Lower lobe of right lung (tissue), 2 donors: ENCODE measurements at regions not wholly inside any gene's neighbourhood (a gene's known extent, or its start where the extent isn't known, plus 50 kb on each side); places are given as distances from the start of the nearest gene placed in this dataset.
"Not testable (repeated sequence)": the region's sequence is repeated elsewhere in the genome, so short reads cannot be mapped to it uniquely, and the experiment has no call there.

Experiments
- ATAC-seq, 2 donors: fragments of 200-7000 bp; cut with Tn5 transposase; one replicate each; pipeline ENCODE4 v1.9.1; 2020 to 2022; ENCODE audit warnings: mild to moderate bottlenecking in 2 of 2, moderate library complexity in 2 of 2
- DNase-seq: peaks from one replicate; pipeline ENCODE4 v3.0.0-alpha.2; 2020
- H3K27ac ChIP-seq: fragments of 200-600 bp; one replicate; pipeline ENCODE4 v1.8.0; 2022
- H3K27me3 ChIP-seq: fragments of 200-600 bp; one replicate; pipeline ENCODE4 v1.8.0; 2022; ENCODE audit warnings: low read depth
- H3K36me3 ChIP-seq: fragments of 200-600 bp; one replicate; pipeline ENCODE4 v1.8.0; 2022; ENCODE audit warnings: mild to moderate bottlenecking
- H3K4me1 ChIP-seq: fragments of 200-600 bp; one replicate; pipeline ENCODE4 v1.8.0; 2022
- H3K4me3 ChIP-seq: fragments of 200-600 bp; one replicate; pipeline ENCODE4 v1.8.0; 2022; ENCODE audit warnings: mild to moderate bottlenecking
- H3K9me3 ChIP-seq: fragments of 200-600 bp; one replicate; pipeline ENCODE4 v1.8.0; 2022
- CTCF ChIP-seq: fragments of 200-600 bp; IDR thresholded peaks from one replicate; pipeline ENCODE4 v1.8.0; 2022; ENCODE audit warnings: antibody characterized with exemption, mild to moderate bottlenecking
- intact Hi-C: fragments of 100-400 bp; cut with DNase I; formaldehyde crosslinking; loops from one replicate; pipeline ENCODE4 v1.11.0; 2022
- donor health status: DM: no; HTN: yes; CAD: no; lungs with severe emphysema.

DNA sequence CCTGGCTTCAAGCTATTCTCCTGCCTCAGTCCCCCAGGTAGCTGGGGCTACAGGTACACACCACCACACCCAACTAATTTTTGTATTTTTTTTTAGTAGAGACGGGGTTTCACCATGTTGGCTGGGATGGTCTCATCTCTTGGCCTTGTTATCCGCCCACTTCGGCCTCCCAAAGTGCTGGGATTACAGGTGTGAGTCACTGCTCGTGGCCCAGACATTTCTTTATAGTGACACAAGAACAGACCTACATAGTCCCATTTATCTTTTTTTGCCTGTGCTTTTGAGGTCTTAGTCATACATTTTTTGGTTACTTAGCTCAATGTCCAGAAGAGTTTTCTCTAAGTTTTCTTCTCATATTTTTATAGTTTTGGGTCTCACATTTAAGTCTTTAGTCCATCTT, 247.4 kb downstream of the SYT10 start:
- H3K36me3 ChIP-seq = no peaks in the 10 kb centered on the region
- DNase-seq = no peak
- H3K27me3 ChIP-seq = no peaks in the 10 kb centered on the region
- H3K9me3 ChIP-seq = no peaks in the 10 kb centered on the region
- ATAC-seq = no peak
- H3K4me3 ChIP-seq = no peak overlapping the region
- no peaks in the 10 kb centered on the region for H3K4me1 ChIP-seq
- no peak overlapping the region for H3K27ac ChIP-seq
- no peak for TF ChIP-seq CTCF
- intact Hi-C loops = no loop called here

DNA sequence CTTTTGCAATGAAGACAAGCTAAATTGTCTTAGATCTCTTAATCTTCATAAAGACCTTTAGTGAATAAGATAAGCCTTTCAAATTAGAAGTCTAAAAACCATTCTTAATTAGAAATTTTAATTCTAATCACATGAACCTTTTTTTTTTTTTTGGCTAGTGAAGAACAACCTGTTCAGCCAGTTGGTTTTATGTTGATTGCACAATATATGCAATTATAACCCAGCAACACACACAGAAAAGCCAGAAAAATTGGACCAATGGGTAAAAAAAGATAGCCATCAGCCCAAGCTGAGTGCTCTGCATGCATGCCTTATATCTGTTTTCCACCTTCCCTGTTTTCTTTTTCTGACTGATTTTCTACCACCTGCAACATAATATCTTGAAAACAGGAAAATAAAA, 252.2 kb downstream of the SYT10 start:
- H3K4me1 ChIP-seq = no peaks in the 10 kb centered on the region
- no peaks in the 10 kb centered on the region for H3K9me3 ChIP-seq
- DNase-seq (no peak), ATAC-seq (no peak)
- intact Hi-C loops = no loop called here
- no peaks in the 10 kb centered on the region for H3K27me3 ChIP-seq
- no peaks in the 10 kb centered on the region for H3K36me3 ChIP-seq
- no peak overlapping the region for H3K4me3 ChIP-seq
- TF ChIP-seq CTCF = no peak
- no peak overlapping the region for H3K27ac ChIP-seq

- TF ChIP-seq CTCF = no peak
- H3K4me3 ChIP-seq = no peak overlapping the region
- no peaks in the 10 kb centered on the region for H3K27me3 ChIP-seq
- intact Hi-C loops = no loop called here
- no peaks in the 10 kb centered on the region for H3K36me3 ChIP-seq
- H3K4me1 ChIP-seq = no peaks in the 10 kb centered on the region
- no peaks in the 10 kb centered on the region for H3K9me3 ChIP-seq
- ATAC-seq (no peak), DNase-seq (no peak)
- H3K27ac ChIP-seq = no peak overlapping the region
Observed at GRCh38 chr12:33184161-33184560, 255.5 kb downstream of the SYT10 start.

- ATAC-seq (no peak), DNase-seq (no peak)
- Histone ChIP-seq H3K27me3 (no peaks in the 10 kb centered on the region), H3K27ac (no peak overlapping the region), H3K36me3 (no peaks in the 10 kb centered on the region), H3K4me3 (no peak overlapping the region), H3K4me1 (no peaks in the 10 kb centered on the region), H3K9me3 (no peaks in the 10 kb centered on the region)
- intact Hi-C loops = no loop called here
- no peak for TF ChIP-seq CTCF
Observed at GRCh38 chr12:33182485-33182884, 257.1 kb downstream of the SYT10 start.

GRCh38 chr12:33180918-33181317, 258.7 kb downstream of the SYT10 start:
- ATAC-seq (no peak), DNase-seq (no peak)
- Histone ChIP-seq H3K4me3 (no peak overlapping the region), H3K4me1 (no peaks in the 10 kb centered on the region), H3K27me3 (no peaks in the 10 kb centered on the region), H3K27ac (no peak overlapping the region), H3K36me3 (no peaks in the 10 kb centered on the region), H3K9me3 (no peaks in the 10 kb centered on the region)
- intact Hi-C loops = no loop called here
- no peak for TF ChIP-seq CTCF

DNA sequence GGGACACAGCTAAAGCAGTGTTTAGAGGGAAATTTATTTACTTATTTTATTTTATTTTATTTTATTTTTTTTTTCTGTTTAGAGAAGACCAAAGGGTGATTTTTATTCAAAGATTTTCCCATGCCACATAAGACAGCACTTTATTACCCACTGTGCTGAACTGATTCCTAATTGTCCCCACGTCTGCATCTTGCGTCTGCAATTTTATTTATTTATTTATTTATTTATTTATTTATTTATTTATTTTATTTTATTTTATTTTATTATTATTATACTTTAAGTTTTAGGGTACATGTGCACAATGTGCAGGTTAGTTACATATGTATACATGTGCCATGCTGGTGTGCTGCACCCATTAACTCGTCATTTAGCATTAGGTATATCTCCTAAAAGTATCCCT, 269.7 kb upstream of the PKP2 start:
- not testable (repeated sequence) for DNase-seq, H3K4me3 ChIP-seq

More for the DNA sequence above, 269.7 kb upstream of the PKP2 start:
- H3K9me3 ChIP-seq, H3K4me1 ChIP-seq, H3K27me3 ChIP-seq, H3K27ac ChIP-seq, ATAC-seq, intact Hi-C loops, H3K36me3 ChIP-seq: not testable (repeated sequence)
